ENCODE measurements at regions not wholly inside any gene's neighbourhood (a gene's known extent, or its start where the extent isn't known, plus 50 kb on each side); places are given as distances from the start of the nearest gene placed in this dataset.

DNA sequence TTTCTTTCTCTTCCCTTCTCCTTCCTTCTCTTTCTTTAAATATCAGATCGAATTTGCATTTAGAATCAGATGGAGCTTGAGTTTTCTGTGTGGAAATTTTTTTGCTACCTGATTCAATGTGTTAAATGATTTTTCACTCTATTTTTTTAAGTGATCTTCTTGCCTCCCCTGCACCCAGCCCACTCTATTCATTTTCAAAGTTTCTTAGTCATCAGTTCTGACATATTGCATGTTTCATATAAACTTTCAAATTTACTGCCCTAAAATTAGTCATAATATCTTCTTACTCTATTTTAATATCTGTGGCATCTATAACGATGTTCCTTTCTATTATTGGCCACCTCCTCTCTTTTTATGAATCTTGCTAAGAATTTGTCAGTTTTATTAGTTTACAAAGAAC lies 69.1 kb downstream of the MTNR1B start:
- Histone ChIP-seq H3K18ac (ENCODE audit: low read depth, low read length) (no peak overlapping the region), H4K91ac (ENCODE audit: insufficient read depth, low read depth, low read length) (no peak overlapping the region), H2BK20ac (ENCODE audit: low read depth, low read length) (no peak overlapping the region), H3K9ac (ENCODE audit: low read depth, low read length) (no peak overlapping the region), H4K8ac (ENCODE audit: low read depth in 2 of 2, low read length in 2 of 2) (no peak overlapping the region), H3K14ac (replicated peaks; ENCODE audit: low read depth, low read length) (no peak overlapping the region), H3K27ac (ENCODE audit: insufficient read depth, low read length) (no peak overlapping the region), H2BK120ac (ENCODE audit: low read depth, low read length) (no peak overlapping the region), H3K4me2 (ENCODE audit: low read depth, low read length) (no peak overlapping the region), H2BK15ac (ENCODE audit: low read depth, low read length) (no peak overlapping the region), H3K9me3 (ENCODE audit: control insufficient read depth, insufficient read depth, low read length) (0 out of 2 replicates have a peak, but pooled peaks cover 1% of the 10 kb centered on the region), H4K5ac (ENCODE audit: low read depth, low read length) (no peak overlapping the region), H2BK5ac (ENCODE audit: low read depth, low read length, poor library complexity, severe bottlenecking) (no peak overlapping the region), H3K4me3 (ENCODE audit: insufficient read depth, low read depth, low read length) (no peak overlapping the region), H3K23ac (ENCODE audit: low read depth, low read length) (no peak overlapping the region), H3K4me1 (ENCODE audit: control insufficient read depth, insufficient read depth, low read length) (no peaks in the 10 kb centered on the region), H2AK5ac (ENCODE audit: low read depth, low read length) (no peak overlapping the region), H3K79me1 (ENCODE audit: low read depth in 1 of 2, low read length in 2 of 2) (no peaks in the 10 kb centered on the region), H3K36me3 (ENCODE audit: control insufficient read depth, insufficient read depth, low read length) (no peaks in the 10 kb centered on the region), H3K27me3 (ENCODE audit: control insufficient read depth, insufficient read depth, low read length) (no peaks in the 10 kb centered on the region), H4K20me1 (ENCODE audit: insufficient read depth, low read length) (no peaks in the 10 kb centered on the region), H3K9me1 (ENCODE audit: insufficient read depth, low read length) (no peaks in the 10 kb centered on the region), H2AFZ (replicated peaks; ENCODE audit: low read length, poor library complexity) (no peak overlapping the region), H3K4ac (ENCODE audit: low read depth, low read length) (no peak overlapping the region), H3K56ac (ENCODE audit: extremely low read depth, insufficient read depth, low read length) (no peak overlapping the region), H2AK9ac (replicated peaks; ENCODE audit: low read depth, low read length, poor library complexity) (no peak overlapping the region)
- peak; percentile 19 for DNase-seq
- BruUV-seq (replicated peaks) = no TSS peak
- no peak for ATAC-seq (ENCODE audit: low read depth)
- ChIA-PET POLR2A (ENCODE audit: unreplicated experiment) (no interaction called here), CTCF (no interaction called here)
- 100% methylated on average over 1 of the region's 2 CpGs; no CpG with 5 or more reads in 1 of the 2 experiments for WGBS, 2 experiments (ENCODE audit: extremely low coverage in 2 of 2, insufficient read length in 1 of 2)
- dilution Hi-C loops (cut with HindIII; ENCODE audit: low sequenced_read_pairs, unreplicated experiment) = no loop called here
- intact Hi-C loops (cut with micrococcal nuclease) = no loop called here
- in situ Hi-C loops (cut with MboI; ENCODE audit: low sequenced_read_pairs) = no loop called here
- TF ChIP-seq MAFK (IDR thresholded peaks at IDR 0.05; ENCODE audit: low read depth, low read length) (0 out of 2 replicates have a peak, but pooled peaks have one; percentile 14), NFE2L2 (IDR thresholded peaks at IDR 0.05; ENCODE audit: low read depth, low read length) (no peak)

Data from IMR-90 (cell line).